CD14-positive monocyte (primary cell): ENCODE measurements at regions not wholly inside any gene's neighbourhood (a gene's known extent, or its start where the extent isn't known, plus 50 kb on each side); places are given as distances from the start of the nearest gene placed in this dataset.
A peak's percentile ranks its signal among the peaks of the same experiment; 100 is the strongest.

Experiments used
- DNase-seq, 3 donors: peaks; one replicate each; pipeline ENCODE4 v3.0.0-alpha.2; 2011 to 2022
- H2AFZ ChIP-seq: 2 replicates; pipeline ENCODE4 v1.6.0; 2012; ENCODE audit warnings: mild to moderate bottlenecking, low read depth, low read length, inconsistent platforms; ENCODE audit not compliant: insufficient read depth, poor library complexity, severe bottlenecking
- H3K27ac ChIP-seq, 2 donors: 1 replicate in 1 of 2; 2 replicates in 1 of 2; pipeline ENCODE4 v1.5.1; 2012 to 2013; ENCODE audit warnings: low read length in 2 of 2, control low read depth in 1 of 2, inconsistent platforms in 1 of 2, low read depth in 1 of 2, mild to moderate bottlenecking in 1 of 2
- H3K27me3 ChIP-seq, 2 donors: one replicate each; pipeline versions ENCODE4 v1.6.0 to v1.6.1; 2011 to 2013; ENCODE audit warnings: low read length in 2 of 2; ENCODE audit not compliant: control insufficient read depth in 2 of 2, insufficient read depth in 2 of 2
- H3K36me3 ChIP-seq, 2 donors: replicated peaks in 1 of 2; 1 replicate in 1 of 2; 2 replicates in 1 of 2; pipeline versions ENCODE4 v1.5.1 to v1.6.1; 2012 to 2013; ENCODE audit warnings: low read length in 2 of 2, control low read depth in 1 of 2, inconsistent platforms in 1 of 2, mild to moderate bottlenecking in 1 of 2; ENCODE audit not compliant: insufficient read depth in 2 of 2, control insufficient read depth in 1 of 2
- H3K4me1 ChIP-seq, 2 donors: 1 replicate in 1 of 2; 2 replicates in 1 of 2; pipeline versions ENCODE4 v1.5.1 to v1.6.1; 2012 to 2013; ENCODE audit warnings: low read length in 2 of 2, control low read depth in 1 of 2, inconsistent platforms in 1 of 2, mild to moderate bottlenecking in 1 of 2, moderate library complexity in 1 of 2; ENCODE audit not compliant: insufficient read depth in 2 of 2, control insufficient read depth in 1 of 2
- H3K4me2 ChIP-seq: replicated peaks from 2 replicates; pipeline ENCODE3; 2012; ENCODE audit warnings: low read length, moderate library complexity, mild to moderate bottlenecking; ENCODE audit not compliant: poor library complexity, severe bottlenecking; ENCODE audit errors: extremely low read depth
- H3K4me3 ChIP-seq, 3 experiments: fragments of 200-600 bp in 1 of 3; sonication (generic) in 1 of 3; replicated peaks in 1 of 3; 1 replicate in 2 of 3; 2 replicates in 1 of 3; pipeline ENCODE4 v1.5.1; 2011 to 2013; ENCODE audit warnings: low read length in 3 of 3, mild to moderate bottlenecking in 3 of 3, control low read depth in 2 of 3, low read depth in 2 of 3, inconsistent platforms in 1 of 3, moderate library complexity in 1 of 3
- H3K79me2 ChIP-seq: 2 replicates; pipeline ENCODE4 v1.6.0; 2012; ENCODE audit warnings: mild to moderate bottlenecking, control low read depth, inconsistent platforms, low read length, moderate library complexity; ENCODE audit not compliant: insufficient read depth
- H3K9ac ChIP-seq: 2 replicates; pipeline ENCODE4 v1.6.0; 2017; ENCODE audit warnings: low read length, mild to moderate bottlenecking; ENCODE audit not compliant: insufficient read depth, poor library complexity, severe bottlenecking
- H3K9me3 ChIP-seq, 2 donors: replicated peaks in 1 of 2; 1 replicate in 1 of 2; 2 replicates in 1 of 2; pipeline versions ENCODE4 v1.5.1 to v1.6.1; 2012 to 2013; ENCODE audit warnings: low read length in 2 of 2, control low read depth in 1 of 2; ENCODE audit not compliant: control insufficient read depth in 1 of 2, insufficient read depth in 1 of 2
- H4K20me1 ChIP-seq: 2 replicates; pipeline ENCODE4 v1.6.0; 2012; ENCODE audit warnings: mild to moderate bottlenecking, low read length, control low read depth, moderate library complexity; ENCODE audit not compliant: insufficient read depth
- H3K27ac Mint-ChIP-seq, 7 donors: one replicate each; pipeline ENCODE4 v1.8.0; 2020; ENCODE audit warnings: mild to moderate bottlenecking in 7 of 7, mixed read lengths in 7 of 7, moderate library complexity in 6 of 7, inconsistent platforms in 2 of 7
- H3K27me3 Mint-ChIP-seq, 3 donors: one replicate each; pipeline ENCODE4 v1.8.0; 2021 to 2022; ENCODE audit warnings: low read depth in 3 of 3, mild to moderate bottlenecking in 3 of 3, mixed read lengths in 3 of 3, moderate library complexity in 3 of 3, inconsistent platforms in 1 of 3
- H3K36me3 Mint-ChIP-seq, 2 donors: one replicate each; pipeline ENCODE4 v1.8.0; 2020; ENCODE audit warnings: mixed read lengths in 2 of 2, inconsistent platforms in 1 of 2, mild to moderate bottlenecking in 1 of 2
- H3K4me1 Mint-ChIP-seq: one replicate; pipeline ENCODE4 v1.8.0; 2020; ENCODE audit warnings: mild to moderate bottlenecking, mixed read lengths
- H3K4me3 Mint-ChIP-seq, 2 donors: one replicate each; pipeline ENCODE4 v1.8.0; 2020; ENCODE audit warnings: mild to moderate bottlenecking in 2 of 2, mixed read lengths in 2 of 2, moderate library complexity in 1 of 2
- H3K9me3 Mint-ChIP-seq, 7 donors: one replicate each; pipeline ENCODE4 v1.8.0; 2020 to 2022; ENCODE audit warnings: mixed read lengths in 7 of 7, mild to moderate bottlenecking in 6 of 7, moderate library complexity in 6 of 7, inconsistent platforms in 2 of 7
- WGBS: methylation state at CpG from one replicate; pipeline ENCODE4 v1.1.5; 2013; ENCODE audit warnings: missing lambda C conversion rate; ENCODE audit not compliant: insufficient coverage; 5-methylcytosine and 5-hydroxymethylcytosine counted together
- intact Hi-C, 2 donors: fragments of 100-400 bp; cut with micrococcal nuclease; formaldehyde crosslinking; loops; one replicate each; pipeline versions ENCODE4 v1.15.0 to v1.15.1; 2023
- TF ChIP-seq, protein P1 (sequence below): fragments of 200-600 bp; IDR thresholded peaks from one replicate; pipeline ENCODE4 v1.8.0; 2022; ENCODE audit warnings: antibody characterized with exemption, mild to moderate bottlenecking

DNA sequence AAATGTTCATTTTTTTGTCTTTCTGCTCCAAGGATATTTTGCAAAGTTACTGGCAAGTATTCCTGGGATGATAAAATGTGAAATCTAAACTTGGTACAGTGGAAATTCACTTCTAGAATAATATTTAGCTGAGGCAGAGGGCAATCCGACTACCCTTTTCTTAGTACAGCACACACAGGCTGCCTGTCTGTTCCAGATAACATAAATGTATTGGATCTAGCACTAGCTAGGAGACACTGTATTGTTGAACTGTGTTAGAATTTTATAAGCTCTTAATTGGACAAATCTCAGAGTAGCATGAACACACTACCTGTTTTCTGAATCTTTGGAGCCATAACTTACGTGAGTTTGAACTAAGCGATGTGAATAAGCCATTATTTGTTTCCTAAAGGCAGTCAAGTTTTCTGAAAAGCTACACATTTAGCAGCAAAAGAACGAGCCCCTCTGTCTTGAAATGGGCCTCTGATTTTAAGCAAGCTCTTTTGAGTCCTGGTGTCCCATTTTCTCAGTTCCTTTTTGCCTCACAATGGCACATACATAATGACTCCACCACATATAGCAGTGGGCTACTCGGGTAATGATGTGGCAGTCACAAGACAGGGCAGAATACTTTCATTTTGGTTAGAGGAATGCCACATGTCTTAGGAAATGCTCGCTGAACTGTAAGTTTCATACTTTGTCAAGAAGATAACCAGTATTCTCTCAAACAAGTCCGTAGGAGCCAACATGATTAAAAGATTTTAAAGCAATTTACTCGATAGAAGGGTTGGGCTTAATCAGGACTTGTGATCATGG is 116.5 kb upstream of the ESR1 start:
- H3K4me3 ChIP-seq: peak overlapping the region; percentile 24 to 56 (median 51)
- DNase-seq: peak; percentile 54 to 80 (median 68)
- no peaks in the 10 kb centered on the region for H3K36me3 Mint-ChIP-seq
- intact Hi-C loops: no loop called here
- no peaks in the 10 kb centered on the region for H3K79me2 ChIP-seq
- peaks cover 16% of the 10 kb centered on the region for H3K4me1 Mint-ChIP-seq
- peak overlapping the region; percentile 56 for H3K9ac ChIP-seq
- H3K27ac Mint-ChIP-seq: peak overlapping the region; percentile 41 to 93 (median 85)
- no peaks in the 10 kb centered on the region for H3K36me3 ChIP-seq
- H3K27me3 ChIP-seq: no peaks in the 10 kb centered on the region
- H3K4me2 ChIP-seq: peak overlapping the region; percentile 64
- no peaks in the 10 kb centered on the region for H3K9me3 ChIP-seq
- no peaks in the 10 kb centered on the region for H3K9me3 Mint-ChIP-seq
- H3K4me1 ChIP-seq: peaks cover 19 to 20% of the 10 kb centered on the region in 2 donors
- WGBS: 20% methylated on average over 2 of the region's 8 CpGs
- TF ChIP-seq, protein P1, sequence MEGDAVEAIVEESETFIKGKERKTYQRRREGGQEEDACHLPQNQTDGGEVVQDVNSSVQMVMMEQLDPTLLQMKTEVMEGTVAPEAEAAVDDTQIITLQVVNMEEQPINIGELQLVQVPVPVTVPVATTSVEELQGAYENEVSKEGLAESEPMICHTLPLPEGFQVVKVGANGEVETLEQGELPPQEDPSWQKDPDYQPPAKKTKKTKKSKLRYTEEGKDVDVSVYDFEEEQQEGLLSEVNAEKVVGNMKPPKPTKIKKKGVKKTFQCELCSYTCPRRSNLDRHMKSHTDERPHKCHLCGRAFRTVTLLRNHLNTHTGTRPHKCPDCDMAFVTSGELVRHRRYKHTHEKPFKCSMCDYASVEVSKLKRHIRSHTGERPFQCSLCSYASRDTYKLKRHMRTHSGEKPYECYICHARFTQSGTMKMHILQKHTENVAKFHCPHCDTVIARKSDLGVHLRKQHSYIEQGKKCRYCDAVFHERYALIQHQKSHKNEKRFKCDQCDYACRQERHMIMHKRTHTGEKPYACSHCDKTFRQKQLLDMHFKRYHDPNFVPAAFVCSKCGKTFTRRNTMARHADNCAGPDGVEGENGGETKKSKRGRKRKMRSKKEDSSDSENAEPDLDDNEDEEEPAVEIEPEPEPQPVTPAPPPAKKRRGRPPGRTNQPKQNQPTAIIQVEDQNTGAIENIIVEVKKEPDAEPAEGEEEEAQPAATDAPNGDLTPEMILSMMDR: no peak
- no peaks in the 10 kb centered on the region for H4K20me1 ChIP-seq
- peak overlapping the region; percentile 39 to 85 for H3K4me3 Mint-ChIP-seq
- peak overlapping the region; percentile 3 to 89 for H3K27ac ChIP-seq
- H3K27me3 Mint-ChIP-seq: peaks cover 0 to 5% (median 0%) of the 10 kb centered on the region in 3 donors
- H2AFZ ChIP-seq: peak overlapping the region; percentile 81

DNA sequence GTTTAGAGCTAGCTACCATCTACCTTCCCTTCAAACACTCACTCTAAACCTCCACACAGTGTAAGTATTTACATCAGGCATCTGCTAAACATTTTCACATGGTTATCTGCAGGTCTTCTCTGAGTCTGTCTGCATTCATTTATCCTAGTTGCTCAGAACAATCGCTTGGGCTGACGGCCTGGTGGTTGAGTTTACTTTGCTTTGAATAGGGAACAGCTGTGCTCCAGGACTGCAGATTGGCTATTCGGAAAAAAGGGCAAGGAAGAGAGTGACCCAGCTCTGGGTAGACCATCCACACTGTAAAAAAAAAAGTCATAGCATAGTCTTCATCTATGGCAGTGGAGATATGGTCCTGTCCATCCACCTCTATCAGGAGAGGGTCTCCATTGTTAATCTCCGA is 115.3 kb upstream of the ESR1 start:
- TF ChIP-seq, protein P1: no peak
- Histone ChIP-seq H3K36me3 (no peaks in the 10 kb centered on the region), H3K9ac (no peak overlapping the region), H3K9me3 (no peaks in the 10 kb centered on the region), H3K79me2 (no peaks in the 10 kb centered on the region), H2AFZ (peak overlapping the region; percentile 81), H3K27ac (no peak overlapping the region), H3K4me1 (peaks cover 19 to 20% of the 10 kb centered on the region in 2 donors), H3K4me2 (no peak overlapping the region), H3K27me3 (no peaks in the 10 kb centered on the region), H3K4me3 (no peak overlapping the region), H4K20me1 (no peaks in the 10 kb centered on the region)
- WGBS: 100% methylated on average over 1 of the region's 4 CpGs
- Mint-ChIP-seq H3K27ac (peak overlapping the region in 2 of 7 donors; percentile 73 to 91), H3K4me1 (peaks cover 16% of the 10 kb centered on the region), H3K27me3 (peaks cover 0 to 5% (median 0%) of the 10 kb centered on the region in 3 donors), H3K4me3 (no peak overlapping the region), H3K36me3 (no peaks in the 10 kb centered on the region), H3K9me3 (no peaks in the 10 kb centered on the region)
- intact Hi-C loops: no loop called here
- DNase-seq: no peak
